Activated CD4-positive, alpha-beta T cell treated with anti-CD3 and anti-CD28 coated beads, Interleukin-2, amount 10 ng/mL, durations not matched to agents 7 days and 5 days (primary cell): ENCODE measurements at regions not wholly inside any gene's neighbourhood (a gene's known extent, or its start where the extent isn't known, plus 50 kb on each side); places are given as distances from the start of the nearest gene placed in this dataset.

Experiments used
- CTCF ChIA-PET: fragments of 350-600 bp; sonication (Branson Sonifier 250); formaldehyde crosslinking; loops from one replicate; lab custom pipeline; 2021; ENCODE audit warnings: antibody characterized with exemption; lab: Charles Lee
- POLR2A ChIA-PET: fragments of 350-600 bp; sonication (Branson Sonifier 250); formaldehyde crosslinking; loops from one replicate; lab custom pipeline; 2021; ENCODE audit warnings: antibody characterized with exemption; lab: Charles Lee
- DNase-seq: peaks from one replicate; pipeline ENCODE4 v3.0.0-alpha.2; 2020
- H3K27ac Mint-ChIP-seq: one replicate; pipeline ENCODE4 v1.8.0; 2021; ENCODE audit warnings: mild to moderate bottlenecking, moderate library complexity, mixed read lengths
- H3K27me3 Mint-ChIP-seq: one replicate; pipeline ENCODE4 v1.8.0; 2021; ENCODE audit warnings: mixed read lengths
- H3K36me3 Mint-ChIP-seq: one replicate; pipeline ENCODE4 v1.8.0; 2021; ENCODE audit warnings: low read depth, mixed read lengths
- H3K4me1 Mint-ChIP-seq: one replicate; pipeline ENCODE4 v1.8.0; 2021; ENCODE audit warnings: mixed read lengths
- H3K4me3 Mint-ChIP-seq: one replicate; pipeline ENCODE4 v1.8.0; 2021; ENCODE audit warnings: mild to moderate bottlenecking, moderate library complexity, mixed read lengths
- H3K9me3 Mint-ChIP-seq: one replicate; pipeline ENCODE4 v1.8.0; 2021; ENCODE audit warnings: mixed read lengths

GRCh38 chr2:145267451-145267850 is 747.5 kb upstream of the ZEB2 start:
- Mint-ChIP-seq H3K27me3 (peaks cover 13% of the 10 kb centered on the region), H3K27ac (no peak overlapping the region), H3K4me1 (no peaks in the 10 kb centered on the region), H3K36me3 (no peaks in the 10 kb centered on the region), H3K9me3 (peaks cover 2% of the 10 kb centered on the region), H3K4me3 (no peak overlapping the region)
- ChIA-PET POLR2A (no interaction called here), CTCF (no interaction called here)
- DNase-seq, result no peak

GRCh38 chr2:145265244-145265643 is 745.3 kb upstream of the ZEB2 start:
- Mint-ChIP-seq H3K4me3 (no peak overlapping the region), H3K9me3 (peaks cover 2% of the 10 kb centered on the region), H3K4me1 (no peaks in the 10 kb centered on the region), H3K27ac (no peak overlapping the region), H3K36me3 (no peaks in the 10 kb centered on the region), H3K27me3 (peaks cover 26% of the 10 kb centered on the region)
- CTCF ChIA-PET, result interaction anchor here (1.0 kb wide), 1 partner anchor 14 kb away, joined by 3 read pairs; no protein-coding TSS in a partner anchor
- POLR2A ChIA-PET, result no interaction called here
- no peak for DNase-seq

GRCh38 chr2:145260674-145261073 is 740.8 kb upstream of the ZEB2 start:
- Mint-ChIP-seq H3K4me1 (peaks cover 16% of the 10 kb centered on the region), H3K36me3 (no peaks in the 10 kb centered on the region), H3K9me3 (peaks cover 2% of the 10 kb centered on the region), H3K4me3 (no peak overlapping the region), H3K27ac (no peak overlapping the region), H3K27me3 (peaks cover 50% of the 10 kb centered on the region)
- CTCF ChIA-PET, result no interaction called here
- DNase-seq, result no peak
- POLR2A ChIA-PET, result no interaction called here

- Mint-ChIP-seq H3K4me1 (peaks cover 16% of the 10 kb centered on the region), H3K9me3 (peaks cover under 1% of the 10 kb centered on the region), H3K27ac (no peak overlapping the region), H3K27me3 (peaks cover 54% of the 10 kb centered on the region), H3K36me3 (no peaks in the 10 kb centered on the region), H3K4me3 (no peak overlapping the region)
- ChIA-PET CTCF (interaction anchor here (0.6 kb wide), 1 partner anchor 16 kb away, joined by 3 read pairs; no protein-coding TSS in a partner anchor), POLR2A (no interaction called here)
- no peak for DNase-seq
Measured at GRCh38 chr2:145260081-145260480, 740.2 kb upstream of the ZEB2 start.

- Mint-ChIP-seq H3K27ac (no peak overlapping the region), H3K4me1 (peaks cover 16% of the 10 kb centered on the region), H3K9me3 (no peaks in the 10 kb centered on the region), H3K27me3 (peaks cover 57% of the 10 kb centered on the region), H3K4me3 (no peak overlapping the region), H3K36me3 (no peaks in the 10 kb centered on the region)
- ChIA-PET POLR2A (no interaction called here), CTCF (interaction anchor here (0.6 kb wide), 2 partner anchors 17 to 89 kb away, joined by 3 read pairs; no protein-coding TSS in a partner anchor)
- DNase-seq, result peak; percentile 43
Measured at GRCh38 chr2:145258903-145259579, 739.1 kb upstream of the ZEB2 start.

DNA sequence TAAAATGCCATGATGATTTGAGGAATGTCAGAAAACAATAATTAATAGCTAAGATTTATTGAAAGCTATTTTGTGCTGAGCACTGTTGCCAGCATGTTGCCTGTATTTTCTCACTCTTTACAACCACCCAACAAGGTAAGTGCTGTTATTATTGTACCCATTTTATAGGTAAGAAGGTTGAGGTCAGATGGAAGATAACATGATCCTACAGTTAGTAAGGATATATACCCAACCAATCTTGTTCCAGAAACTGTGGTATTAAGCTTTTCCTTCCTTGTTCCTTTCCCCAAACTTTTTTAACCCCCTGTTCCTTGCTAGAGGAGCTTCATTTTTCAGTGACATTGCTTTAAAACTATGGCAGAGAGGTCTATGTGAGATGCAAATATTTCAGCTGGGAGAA is 738.0 kb upstream of the ZEB2 start:
- Mint-ChIP-seq H3K27ac (no peak overlapping the region), H3K27me3 (peaks cover 60% of the 10 kb centered on the region), H3K4me3 (no peak overlapping the region), H3K9me3 (no peaks in the 10 kb centered on the region), H3K36me3 (no peaks in the 10 kb centered on the region), H3K4me1 (peaks cover 16% of the 10 kb centered on the region)
- ChIA-PET POLR2A (no interaction called here), CTCF (interaction anchor here (0.5 kb wide), 1 partner anchor 30 kb away, joined by 4 read pairs; no protein-coding TSS in a partner anchor)
- DNase-seq, result no peak

- ChIA-PET CTCF (no interaction called here), POLR2A (no interaction called here)
- Mint-ChIP-seq H3K9me3 (no peaks in the 10 kb centered on the region), H3K27me3 (peaks cover 58% of the 10 kb centered on the region), H3K36me3 (no peaks in the 10 kb centered on the region), H3K4me3 (no peak overlapping the region), H3K4me1 (peaks cover 16% of the 10 kb centered on the region), H3K27ac (no peak overlapping the region)
- no peak for DNase-seq
Measured at GRCh38 chr2:145256551-145256950, 736.6 kb upstream of the ZEB2 start.

DNA sequence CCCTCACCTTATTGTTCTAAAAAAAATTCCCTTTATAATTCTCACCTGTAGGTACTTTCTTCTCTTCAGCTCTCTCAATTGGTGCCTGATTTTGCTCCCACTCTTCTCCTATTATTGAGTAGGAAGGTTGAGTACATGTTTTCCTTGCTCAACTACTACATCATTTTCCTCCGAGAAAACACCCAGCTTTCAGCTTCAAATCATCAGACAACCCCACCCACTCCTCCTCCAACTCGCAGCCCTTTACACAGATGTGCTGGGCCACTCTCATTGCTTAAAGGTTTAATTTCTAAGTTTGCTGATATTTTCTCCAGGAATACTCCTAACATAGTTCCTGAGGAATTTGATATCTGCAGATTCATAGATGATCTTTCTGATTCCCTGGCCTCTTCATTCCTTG is 734.4 kb upstream of the ZEB2 start:
- no peak overlapping the region for H3K27ac Mint-ChIP-seq
- no peak for DNase-seq
- H3K4me1 Mint-ChIP-seq, result peaks cover 10% of the 10 kb centered on the region
- ChIA-PET CTCF (no interaction called here), POLR2A (no interaction called here)
- no peaks in the 10 kb centered on the region for H3K9me3 Mint-ChIP-seq
- H3K27me3 Mint-ChIP-seq, result peaks cover 45% of the 10 kb centered on the region
- no peak overlapping the region for H3K4me3 Mint-ChIP-seq
- no peaks in the 10 kb centered on the region for H3K36me3 Mint-ChIP-seq

DNA sequence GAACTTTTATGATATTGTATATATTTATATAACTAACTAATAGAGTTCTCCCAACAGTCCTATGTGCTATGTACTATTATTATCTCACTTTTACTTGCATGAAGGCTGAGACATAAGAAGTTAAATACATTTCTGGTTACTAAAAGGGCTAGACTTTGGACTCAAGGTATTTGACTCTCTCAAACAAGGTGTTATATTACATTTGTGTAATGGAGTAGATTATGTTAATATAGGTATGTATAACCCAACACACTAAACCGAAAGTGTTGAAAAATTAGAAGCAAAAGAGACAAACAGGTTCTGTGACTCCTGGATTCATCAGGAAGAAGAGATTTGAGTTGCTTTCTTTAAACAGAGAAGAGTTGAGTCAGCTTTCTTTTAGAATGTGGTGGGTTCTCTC is 733.6 kb upstream of the ZEB2 start:
- H3K27ac Mint-ChIP-seq, result no peak overlapping the region
- no peaks in the 10 kb centered on the region for H3K9me3 Mint-ChIP-seq
- peaks cover 2% of the 10 kb centered on the region for H3K4me1 Mint-ChIP-seq
- CTCF ChIA-PET, result no interaction called here
- POLR2A ChIA-PET, result no interaction called here
- peaks cover 40% of the 10 kb centered on the region for H3K27me3 Mint-ChIP-seq
- no peaks in the 10 kb centered on the region for H3K36me3 Mint-ChIP-seq
- DNase-seq, result no peak
- no peak overlapping the region for H3K4me3 Mint-ChIP-seq

DNA sequence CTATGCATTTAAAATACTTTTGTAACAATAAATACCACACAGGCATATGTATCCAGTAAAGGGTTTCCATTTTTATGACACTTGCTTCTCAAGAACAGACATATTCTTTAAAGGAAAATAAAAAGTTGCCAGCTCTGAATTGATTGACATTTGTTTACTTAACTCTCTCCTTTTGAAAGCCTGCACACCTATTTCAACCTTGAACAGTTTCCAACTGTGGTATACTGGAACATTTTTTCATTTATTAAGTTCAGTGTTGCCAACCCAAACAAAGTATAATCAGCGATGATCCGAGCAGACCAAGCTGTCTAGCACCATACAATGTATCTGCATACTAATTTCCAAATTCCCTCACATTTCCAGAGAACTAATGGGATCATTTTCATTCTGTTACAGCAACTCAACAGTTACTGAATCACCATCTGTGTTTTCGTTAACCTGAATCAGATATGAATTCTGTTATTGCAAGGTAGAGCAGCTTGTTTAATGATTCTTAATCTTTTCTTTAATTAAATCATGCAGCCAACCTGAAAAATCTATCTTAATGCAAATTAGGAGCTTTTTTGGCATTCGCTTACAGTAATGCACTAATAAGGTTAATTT is 725.5 kb upstream of the ZEB2 start:
- Mint-ChIP-seq H3K27me3 (peaks cover 18% of the 10 kb centered on the region), H3K4me1 (no peaks in the 10 kb centered on the region), H3K9me3 (no peaks in the 10 kb centered on the region), H3K4me3 (no peak overlapping the region), H3K36me3 (no peaks in the 10 kb centered on the region), H3K27ac (no peak overlapping the region)
- no peak for DNase-seq
- CTCF ChIA-PET, result no interaction called here
- POLR2A ChIA-PET, result no interaction called here

DNA sequence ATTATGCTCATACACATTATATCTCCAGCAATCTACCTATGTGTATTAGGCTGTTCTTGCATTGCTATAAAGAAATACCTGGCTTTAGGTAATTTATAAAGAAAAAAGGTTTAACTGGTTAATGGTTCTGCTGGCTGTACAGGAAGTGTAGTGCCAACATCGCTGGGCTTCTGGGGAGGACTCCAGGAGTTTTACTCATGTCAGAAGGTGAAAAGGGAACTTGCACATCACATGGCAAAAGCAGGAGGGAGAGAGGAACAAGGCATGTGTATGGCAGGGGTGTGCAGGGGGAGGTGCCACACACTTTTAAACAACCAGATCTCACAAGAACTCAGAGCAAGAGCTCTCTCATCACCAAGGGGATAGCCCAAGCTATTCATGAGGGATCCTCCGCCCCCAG is 715.4 kb upstream of the ZEB2 start:
- Mint-ChIP-seq H3K27me3 (peaks cover 10% of the 10 kb centered on the region), H3K27ac (no peak overlapping the region), H3K9me3 (no peaks in the 10 kb centered on the region), H3K4me1 (no peaks in the 10 kb centered on the region), H3K36me3 (no peaks in the 10 kb centered on the region), H3K4me3 (no peak overlapping the region)
- CTCF ChIA-PET, result no interaction called here
- DNase-seq, result no peak
- POLR2A ChIA-PET, result no interaction called here

DNA sequence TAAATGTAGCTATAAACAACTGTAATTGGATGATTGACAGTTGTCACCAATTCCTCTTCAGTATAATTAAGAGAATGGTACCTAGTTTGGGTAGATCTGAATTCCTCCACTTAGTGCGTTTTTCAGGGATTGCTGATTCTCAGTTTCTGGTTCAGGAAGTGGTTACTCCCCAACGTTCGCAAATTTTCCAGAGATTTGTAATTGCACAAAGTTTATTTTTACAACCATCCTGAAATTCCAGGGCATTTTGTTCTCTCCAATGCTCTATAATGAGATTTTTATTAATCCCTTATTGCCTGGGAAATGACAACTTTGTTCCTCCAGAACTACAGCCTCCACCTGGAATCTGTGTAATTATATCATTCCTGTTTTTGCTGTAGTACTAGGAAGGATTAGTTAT is 710.6 kb upstream of the ZEB2 start:
- H3K4me1 Mint-ChIP-seq, result no peaks in the 10 kb centered on the region
- no peak overlapping the region for H3K27ac Mint-ChIP-seq
- ChIA-PET POLR2A (no interaction called here), CTCF (no interaction called here)
- no peaks in the 10 kb centered on the region for H3K9me3 Mint-ChIP-seq
- H3K36me3 Mint-ChIP-seq, result no peaks in the 10 kb centered on the region
- peaks cover 9% of the 10 kb centered on the region for H3K27me3 Mint-ChIP-seq
- H3K4me3 Mint-ChIP-seq, result no peak overlapping the region
- DNase-seq, result no peak

DNA sequence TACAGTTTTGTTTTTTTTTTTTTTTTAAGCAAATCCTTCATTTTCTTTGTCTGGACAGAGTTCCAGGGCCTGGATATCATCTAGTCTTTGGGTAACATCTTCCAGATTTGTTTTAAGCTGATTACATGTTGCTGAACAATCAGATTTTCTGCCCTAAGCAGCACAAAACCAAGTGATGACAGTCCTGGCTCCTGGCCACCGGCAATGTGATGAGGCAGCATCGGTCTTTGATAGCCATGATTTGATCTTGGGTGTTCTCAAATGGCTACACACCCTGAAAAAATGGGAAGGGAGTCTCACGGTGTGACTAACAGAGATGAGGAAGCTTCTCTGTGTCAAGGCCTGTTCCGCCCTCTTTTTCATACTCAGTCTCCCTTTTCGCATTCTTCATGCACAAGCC is 708.6 kb upstream of the ZEB2 start:
- no peaks in the 10 kb centered on the region for H3K36me3 Mint-ChIP-seq
- no peaks in the 10 kb centered on the region for H3K9me3 Mint-ChIP-seq
- H3K4me3 Mint-ChIP-seq, result no peak overlapping the region
- ChIA-PET CTCF (no interaction called here), POLR2A (no interaction called here)
- no peaks in the 10 kb centered on the region for H3K27me3 Mint-ChIP-seq
- no peak overlapping the region for H3K27ac Mint-ChIP-seq
- no peak for DNase-seq
- H3K4me1 Mint-ChIP-seq, result no peaks in the 10 kb centered on the region

GRCh38 chr2:145226901-145227300 is 707.0 kb upstream of the ZEB2 start:
- no peak for DNase-seq
- Mint-ChIP-seq H3K36me3 (no peaks in the 10 kb centered on the region), H3K9me3 (no peaks in the 10 kb centered on the region), H3K27me3 (no peaks in the 10 kb centered on the region), H3K27ac (no peak overlapping the region), H3K4me1 (no peaks in the 10 kb centered on the region), H3K4me3 (no peak overlapping the region)
- POLR2A ChIA-PET, result no interaction called here
- CTCF ChIA-PET, result no interaction called here
